IPS DF 4.7 (cell line): ENCODE measurements at regions not wholly inside any gene's neighbourhood (a gene's known extent, or its start where the extent isn't known, plus 50 kb on each side); places are given as distances from the start of the nearest gene placed in this dataset.
"Not testable (repeated sequence)": the region's sequence is repeated elsewhere in the genome, so short reads cannot be mapped to it uniquely, and the experiment has no call there.

Source experiments
- DNase-seq: peaks from one replicate; pipeline ENCODE4 v3.0.0-alpha.2; 2013; ENCODE audit warnings: low spot score; ENCODE audit errors: extremely low read depth

DNA sequence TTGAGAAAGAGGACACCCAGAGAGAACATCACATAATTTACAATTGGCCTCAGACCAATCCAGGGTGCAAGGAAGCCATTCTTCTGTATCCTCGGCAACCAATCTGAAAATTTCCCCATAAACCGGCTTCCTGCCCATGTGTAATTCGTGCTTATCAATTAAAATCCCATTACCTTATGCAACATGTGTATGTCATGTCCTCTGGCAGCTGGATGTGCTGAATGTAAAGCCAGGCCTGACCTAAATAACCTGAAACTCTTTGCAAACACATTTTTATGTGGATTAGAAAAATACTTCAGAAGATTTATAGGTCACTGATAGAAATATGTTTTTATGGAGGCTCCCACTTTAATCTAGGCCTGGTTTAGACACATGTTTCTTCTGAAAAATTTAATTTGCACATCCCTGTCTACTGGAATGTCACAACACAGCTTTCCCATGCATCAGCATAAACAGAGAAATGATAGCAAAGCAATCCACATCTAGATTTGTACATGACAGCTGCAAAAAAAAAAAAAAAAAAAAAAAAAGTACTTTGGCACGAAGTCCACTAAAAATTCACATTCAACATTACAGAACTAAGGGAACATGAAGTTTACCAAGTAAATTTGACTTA lies 69.4 kb upstream of the SAMSN1 start:
- DNase-seq: no peak

DNA sequence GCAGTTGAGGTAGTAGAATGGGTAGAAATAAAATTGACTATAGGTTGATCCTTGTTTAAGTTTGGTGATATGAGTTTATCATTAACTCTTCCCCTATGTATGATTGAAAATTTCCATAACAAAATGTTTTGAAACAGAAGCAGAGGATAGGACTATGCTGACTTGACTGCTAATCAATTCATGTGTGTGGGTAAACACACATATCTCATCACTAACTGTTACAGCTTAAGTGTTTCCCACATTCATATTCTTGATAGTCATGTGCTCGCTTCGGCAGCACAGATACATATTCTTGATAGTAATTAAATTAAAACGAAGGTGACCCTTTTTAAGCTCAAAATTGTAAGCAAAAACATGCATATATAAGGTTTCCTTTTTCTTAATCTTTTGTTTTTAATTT lies 68.2 kb upstream of the SAMSN1 start:
- DNase-seq: no peak

DNA sequence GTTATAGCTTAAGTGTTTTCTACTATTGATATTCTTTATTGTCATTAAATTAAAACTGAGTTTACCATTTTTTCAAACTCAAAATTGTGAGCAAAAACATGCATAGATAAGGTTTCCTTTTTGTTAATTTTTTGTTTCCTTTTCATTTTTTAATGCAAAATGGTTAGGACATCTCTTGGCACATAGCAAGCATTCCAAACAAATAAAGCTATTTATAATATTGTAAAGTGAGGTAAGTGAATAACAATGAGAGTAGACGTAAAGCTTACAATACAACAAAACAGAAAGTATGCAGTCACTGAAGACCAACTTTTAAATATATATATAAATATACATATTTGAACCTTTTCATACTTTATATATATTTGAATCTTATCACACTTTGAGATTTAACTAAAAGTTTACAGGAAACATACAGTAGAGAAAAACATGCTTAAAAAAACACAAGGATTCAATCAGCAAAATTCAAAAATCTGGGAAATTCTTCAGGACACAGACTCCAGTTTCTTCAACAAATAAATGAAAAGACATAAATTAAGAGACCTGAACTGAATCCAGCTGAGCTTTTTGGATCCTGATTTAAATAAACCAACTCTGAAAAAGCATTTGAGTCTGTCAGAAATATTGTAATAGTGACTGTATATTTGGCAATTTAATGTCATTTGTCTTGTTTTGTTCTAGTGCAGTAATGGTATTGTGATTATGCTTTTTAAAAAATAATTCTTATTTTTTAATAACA lies 67.5 kb upstream of the SAMSN1 start:
- no peak for DNase-seq

DNA sequence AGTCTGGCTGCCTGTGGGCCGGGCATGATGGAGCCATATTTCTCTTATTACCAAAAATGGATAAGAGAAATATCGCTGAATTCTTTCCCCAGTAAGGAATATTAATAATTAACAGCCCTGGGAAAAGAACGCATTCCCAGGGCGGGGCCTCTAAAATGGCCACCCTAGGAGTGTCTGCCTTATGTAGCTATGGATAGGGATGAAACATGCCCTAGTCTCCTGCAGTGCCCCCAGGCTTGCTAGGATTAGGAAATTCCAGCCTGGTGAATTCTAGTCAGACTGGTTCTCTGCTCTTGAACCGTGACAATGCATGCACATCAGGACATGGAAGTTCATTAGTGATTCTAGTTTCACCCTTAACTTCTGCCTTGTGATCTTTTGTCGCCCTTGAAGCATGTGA lies 64.0 kb upstream of the SAMSN1 start:
- not testable (repeated sequence) for DNase-seq

DNA sequence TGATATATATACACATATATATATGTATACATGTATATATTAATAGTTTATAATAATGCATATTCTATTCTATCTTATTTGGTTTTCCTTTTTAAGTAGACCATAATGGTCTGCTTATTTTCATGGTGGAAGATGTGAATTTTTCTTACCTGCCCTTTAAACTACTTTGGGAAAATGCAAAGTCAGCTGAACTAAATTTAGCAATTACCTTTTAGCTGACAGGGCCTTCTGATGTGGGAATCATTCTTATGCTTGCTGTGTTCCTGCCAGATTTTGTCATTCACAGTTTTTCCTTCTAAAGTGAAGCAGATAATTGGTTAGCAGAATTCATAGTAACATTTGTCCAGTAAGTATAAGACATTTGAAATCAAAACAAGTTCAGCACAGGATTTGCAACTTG lies 63.2 kb upstream of the SAMSN1 start:
- no peak for DNase-seq

DNA sequence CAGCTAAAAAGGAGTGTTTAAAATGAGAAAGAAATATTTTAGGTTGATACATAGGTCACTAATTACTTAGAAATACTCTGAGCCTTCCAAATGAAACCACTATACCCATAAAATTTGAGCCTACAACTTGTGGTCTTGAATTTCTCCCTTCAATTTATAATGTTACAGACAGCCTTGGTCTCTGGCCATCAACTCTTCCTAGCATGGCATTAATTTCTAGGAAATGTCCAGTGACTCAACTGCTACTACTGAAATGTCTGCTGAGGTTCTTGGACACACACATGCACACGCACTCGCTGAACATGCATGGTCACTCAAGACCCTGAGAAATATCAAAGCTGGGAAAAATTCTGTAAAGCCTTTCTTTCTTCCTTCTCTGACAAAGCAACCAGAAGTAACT lies 61.1 kb upstream of the SAMSN1 start:
- DNase-seq: no peak

DNA sequence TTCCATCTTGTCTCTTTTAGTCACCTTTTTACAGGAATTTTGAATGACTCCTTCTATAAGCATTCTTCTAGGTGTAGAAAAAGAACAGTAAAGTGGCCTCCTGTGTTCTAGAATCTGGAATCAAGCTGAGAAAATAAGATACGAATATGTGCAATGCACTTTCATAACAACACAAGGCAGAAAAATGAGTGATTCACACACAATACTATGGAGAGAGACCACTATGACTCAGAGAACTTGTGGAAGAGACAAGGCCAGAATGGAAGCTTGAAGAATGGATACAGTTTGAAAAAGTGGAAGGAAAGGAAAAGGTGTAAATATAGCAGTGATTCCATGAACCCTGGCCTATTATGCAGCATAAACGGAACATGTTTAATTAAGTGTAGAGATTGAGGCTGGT lies 57.1 kb upstream of the SAMSN1 start:
- no peak for DNase-seq

DNA sequence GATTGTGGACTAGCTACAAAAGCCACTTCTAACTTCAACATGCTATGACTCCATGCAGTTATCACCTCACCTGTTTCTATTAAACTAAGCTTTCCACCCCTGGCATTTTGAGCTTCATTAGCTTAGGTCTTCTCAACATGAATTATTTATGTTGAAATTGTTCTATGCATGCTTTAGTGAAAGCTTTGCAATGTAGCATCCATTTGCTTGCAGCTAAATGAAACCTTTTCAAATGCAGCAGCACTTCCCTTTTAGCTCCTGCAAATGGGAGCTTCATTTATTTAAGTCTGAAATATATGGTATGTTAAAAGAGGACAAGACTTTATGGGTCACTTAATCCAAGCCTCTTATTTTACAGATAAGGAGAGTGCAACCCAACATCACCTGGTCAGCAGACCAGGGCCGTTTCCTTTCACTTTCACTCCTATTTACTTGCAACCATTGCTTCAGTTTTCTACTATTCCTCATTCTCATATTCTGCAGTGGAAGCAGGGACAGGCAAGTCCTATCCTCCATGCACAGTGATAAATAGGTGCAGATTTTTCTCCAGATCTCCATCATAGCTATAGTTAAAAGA lies 56.4 kb upstream of the SAMSN1 start:
- DNase-seq: no peak

DNA sequence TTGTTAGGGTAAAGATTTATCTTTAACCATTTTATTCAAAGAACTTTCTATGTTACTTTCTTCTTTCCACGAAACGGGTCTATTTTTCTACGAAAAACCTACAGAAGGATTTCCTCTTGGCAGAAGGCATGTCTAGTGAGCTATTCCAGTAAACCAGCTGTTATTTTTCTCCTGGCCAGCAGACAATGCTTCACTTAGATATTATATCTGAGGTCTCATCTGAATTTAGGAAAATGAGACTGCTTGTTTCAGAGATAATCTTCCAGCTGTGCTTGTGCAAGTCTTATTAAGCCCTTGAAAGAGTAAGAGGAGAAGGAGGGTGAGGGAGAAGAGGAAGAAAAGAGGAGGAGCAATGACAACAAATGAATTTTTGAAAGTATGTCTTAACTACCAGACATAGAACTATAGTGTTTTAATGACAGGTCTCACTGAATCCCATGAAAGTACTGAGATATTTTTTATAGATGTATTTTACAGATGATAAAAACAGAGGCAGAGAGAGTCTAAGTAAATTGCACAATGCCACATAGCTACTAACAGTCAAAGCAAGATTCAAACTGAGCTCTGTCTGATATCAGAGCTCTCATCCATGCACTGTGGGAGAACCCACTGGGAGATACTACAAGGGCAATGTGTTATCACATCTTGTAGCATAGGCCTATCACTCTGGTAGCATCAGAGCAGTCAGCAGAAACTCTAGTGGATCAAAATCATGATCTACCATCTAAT lies 54.6 kb upstream of the SAMSN1 start:
- no peak for DNase-seq

DNA sequence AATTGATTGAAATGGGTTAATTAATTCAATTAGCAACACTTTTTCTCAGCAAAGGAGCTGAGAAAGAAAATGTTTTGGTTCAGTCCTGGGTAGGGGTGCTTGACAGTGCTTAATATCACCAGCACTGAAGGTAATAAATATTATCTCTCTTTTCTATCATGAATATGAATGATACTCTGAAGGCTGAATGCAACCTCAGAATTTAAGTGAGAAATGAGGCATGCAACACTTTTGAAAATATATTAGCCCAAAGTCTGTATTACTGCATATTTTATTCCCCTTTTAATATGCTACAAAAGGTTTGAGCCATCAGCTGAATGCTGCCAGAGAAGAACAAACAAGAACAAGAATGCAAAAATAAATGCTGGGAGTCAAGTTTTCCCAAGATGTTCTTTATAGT lies 52.0 kb upstream of the SAMSN1 start:
- DNase-seq: no peak
